WTC11 (cell line): ENCODE measurements at regions not wholly inside any gene's neighbourhood (a gene's known extent, or its start where the extent isn't known, plus 50 kb on each side); places are given as distances from the start of the nearest gene placed in this dataset.

ENCODE experiments used
- ATAC-seq: fragments of 200-7000 bp; cut with Tn5 transposase; 2 replicates; pipeline ENCODE4 v1.10.0; 2021; ENCODE audit warnings: mild to moderate bottlenecking, moderate library complexity
- CTCF ChIA-PET: fragments of 300-600 bp; sonication (Branson Sonifier 250); formaldehyde crosslinking; loops from one replicate; lab custom pipeline; 2021; ENCODE audit warnings: antibody characterized with exemption; lab: Charles Lee
- POLR2A ChIA-PET: fragments of 350-600 bp; sonication (Branson Sonifier 250); formaldehyde crosslinking; loops from one replicate; lab custom pipeline; 2021; ENCODE audit warnings: antibody characterized with exemption; lab: Charles Lee
- DNase-seq: peaks from one replicate; pipeline ENCODE4 v3.0.0; 2021; ENCODE audit warnings: low spot score
- H3K27ac Mint-ChIP-seq: 2 replicates; pipeline ENCODE4 v1.8.0; 2021; ENCODE audit warnings: mixed read lengths
- H3K27me3 Mint-ChIP-seq: 2 replicates; pipeline ENCODE4 v1.8.0; 2021; ENCODE audit warnings: low read depth, mild to moderate bottlenecking, moderate library complexity, mixed read lengths
- H3K36me3 Mint-ChIP-seq: 2 replicates; pipeline ENCODE4 v1.8.0; 2021; ENCODE audit warnings: mixed read lengths
- H3K4me1 Mint-ChIP-seq: 2 replicates; pipeline ENCODE4 v1.8.0; 2022; ENCODE audit warnings: mixed read lengths
- H3K4me3 Mint-ChIP-seq: 2 replicates; pipeline ENCODE4 v1.8.0; 2021; ENCODE audit warnings: mild to moderate bottlenecking, moderate library complexity, mixed read lengths
- H3K9me3 Mint-ChIP-seq: 2 replicates; pipeline ENCODE4 v1.8.0; 2021; ENCODE audit warnings: mixed read lengths
- E2F1 ChIP-seq: sonication (generic); formaldehyde crosslinking; IDR thresholded peaks from 2 replicates; pipeline ENCODE4 v1.8.0; 2022; ENCODE audit warnings: mild to moderate bottlenecking, missing genetic modification reagents
- ESRRA ChIP-seq: sonication (generic); formaldehyde crosslinking; IDR thresholded peaks from 2 replicates; pipeline ENCODE4 v1.8.1; 2022; ENCODE audit warnings: mild to moderate bottlenecking, missing genetic modification reagents, borderline replicate concordance
- FOXJ3 ChIP-seq: sonication (generic); formaldehyde crosslinking; IDR thresholded peaks from 2 replicates; pipeline ENCODE4 v1.9.0; 2021; ENCODE audit warnings: missing genetic modification reagents, mild to moderate bottlenecking, borderline replicate concordance
- GABPB1 ChIP-seq: sonication (generic); formaldehyde crosslinking; IDR thresholded peaks from 2 replicates; pipeline ENCODE4 v1.8.1; 2023; ENCODE audit warnings: mild to moderate bottlenecking, missing genetic modification reagents
- JUN ChIP-seq: sonication (generic); formaldehyde crosslinking; IDR thresholded peaks from 2 replicates; pipeline ENCODE4 v1.8.0; 2023; ENCODE audit warnings: mild to moderate bottlenecking, missing genetic modification reagents
- KAT7 ChIP-seq: sonication (generic); formaldehyde crosslinking; IDR thresholded peaks from 2 replicates; pipeline ENCODE4 v1.8.1; 2023; ENCODE audit warnings: missing genetic modification reagents, mild to moderate bottlenecking, borderline replicate concordance
- NR2C2 ChIP-seq: sonication (generic); formaldehyde crosslinking; IDR thresholded peaks from 2 replicates; pipeline ENCODE4 v1.8.0; 2022; ENCODE audit warnings: mild to moderate bottlenecking, missing genetic modification reagents
- NR3C1 ChIP-seq: sonication (generic); formaldehyde crosslinking; conservative IDR thresholded peaks from 2 replicates; pipeline ENCODE4 v1.8.1; 2023; ENCODE audit warnings: low read depth, mild to moderate bottlenecking, missing genetic modification reagents
- TF ChIP-seq, protein P1 (sequence below): sonication (generic); formaldehyde crosslinking; IDR thresholded peaks from 2 replicates; pipeline ENCODE4 v1.8.0; 2022; ENCODE audit warnings: mild to moderate bottlenecking, missing genetic modification reagents
- TF ChIP-seq, protein P2 (sequence below): fragments of 250-450 bp; sonication (Bioruptor Pico); conservative IDR thresholded peaks from 2 replicates; pipeline ENCODE4 v1.9.0; 2021; ENCODE audit warnings: mild to moderate bottlenecking
- TF ChIP-seq, protein P3 (sequence below): sonication (generic); formaldehyde crosslinking; IDR thresholded peaks from 2 replicates; pipeline ENCODE4 v1.8.0; 2022; ENCODE audit warnings: mild to moderate bottlenecking, missing genetic modification reagents
- TF ChIP-seq, protein P4 (sequence below): sonication (generic); formaldehyde crosslinking; IDR thresholded peaks from 2 replicates; pipeline ENCODE4 v1.8.0; 2022; ENCODE audit warnings: mild to moderate bottlenecking, missing genetic modification reagents
- TF ChIP-seq, protein P5 (sequence below): sonication (generic); formaldehyde crosslinking; IDR thresholded peaks from 2 replicates; pipeline ENCODE4 v1.8.0; 2023; ENCODE audit warnings: mild to moderate bottlenecking, missing genetic modification reagents
- TF ChIP-seq, protein P6 (sequence below): sonication (generic); formaldehyde crosslinking; IDR thresholded peaks from 2 replicates; pipeline ENCODE4 v1.8.1; 2022; ENCODE audit warnings: mild to moderate bottlenecking, moderate library complexity, missing genetic modification reagents
- TF ChIP-seq, protein P7 (sequence below): sonication (generic); formaldehyde crosslinking; conservative IDR thresholded peaks from 2 replicates; pipeline ENCODE4 v1.8.1; 2022; ENCODE audit warnings: mild to moderate bottlenecking, missing genetic modification reagents
- TF ChIP-seq, protein P8 (sequence below): sonication (generic); formaldehyde crosslinking; IDR thresholded peaks from 2 replicates; pipeline ENCODE4 v1.8.1; 2023; ENCODE audit warnings: mild to moderate bottlenecking, missing genetic modification reagents, moderate library complexity

- no peaks in the 10 kb centered on the region for H3K9me3 Mint-ChIP-seq
- no peak for DNase-seq
- TF ChIP-seq JUN (CRISPR knock-in tag) (no peak), E2F1 (no peak), KAT7 (no peak), NR3C1 (CRISPR knock-in tag) (no peak), NR2C2 (CRISPR knock-in tag) (no peak), GABPB1 (CRISPR knock-in tag) (no peak), FOXJ3 (no peak), ESRRA (no peak)
- TF ChIP-seq, protein P1, sequence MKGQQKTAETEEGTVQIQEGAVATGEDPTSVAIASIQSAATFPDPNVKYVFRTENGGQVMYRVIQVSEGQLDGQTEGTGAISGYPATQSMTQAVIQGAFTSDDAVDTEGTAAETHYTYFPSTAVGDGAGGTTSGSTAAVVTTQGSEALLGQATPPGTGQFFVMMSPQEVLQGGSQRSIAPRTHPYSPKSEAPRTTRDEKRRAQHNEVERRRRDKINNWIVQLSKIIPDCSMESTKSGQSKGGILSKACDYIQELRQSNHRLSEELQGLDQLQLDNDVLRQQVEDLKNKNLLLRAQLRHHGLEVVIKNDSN (CRISPR knock-in tag), result no peak
- TF ChIP-seq, protein P2, sequence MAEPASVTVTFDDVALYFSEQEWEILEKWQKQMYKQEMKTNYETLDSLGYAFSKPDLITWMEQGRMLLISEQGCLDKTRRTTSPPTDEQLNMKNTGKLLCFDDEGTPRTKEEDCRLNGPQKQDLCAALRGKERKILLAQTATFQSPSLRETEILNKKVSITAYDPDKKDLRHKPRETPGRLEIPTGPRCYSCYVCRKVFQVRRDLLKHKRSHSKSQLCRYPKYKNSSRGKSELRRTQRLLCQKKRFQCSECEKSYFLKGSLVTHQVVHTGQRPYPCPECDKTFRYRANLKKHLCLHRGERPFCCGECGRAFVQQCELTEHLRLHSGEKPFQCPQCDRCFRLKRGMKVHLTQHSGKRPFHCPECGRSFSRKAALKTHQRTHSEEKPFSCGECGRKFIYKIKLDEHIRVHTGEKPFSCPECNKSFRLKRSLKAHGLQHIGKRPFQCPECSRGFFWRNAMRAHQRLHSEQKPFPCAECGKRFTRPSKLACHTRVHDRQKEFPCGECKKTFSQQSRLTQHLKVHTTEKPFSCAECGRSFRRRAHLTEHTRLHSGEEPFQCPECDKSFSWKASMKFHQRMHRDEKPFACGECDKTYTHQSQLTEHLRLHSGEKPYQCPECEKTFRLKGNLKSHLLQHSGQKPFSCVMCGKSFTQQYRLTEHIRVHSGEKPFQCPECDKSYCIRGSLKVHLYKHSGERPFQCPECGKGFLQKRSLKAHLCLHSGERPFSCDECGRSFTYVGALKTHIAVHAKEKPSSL (CRISPR knock-in tag), result no peak
- TF ChIP-seq, protein P3, sequence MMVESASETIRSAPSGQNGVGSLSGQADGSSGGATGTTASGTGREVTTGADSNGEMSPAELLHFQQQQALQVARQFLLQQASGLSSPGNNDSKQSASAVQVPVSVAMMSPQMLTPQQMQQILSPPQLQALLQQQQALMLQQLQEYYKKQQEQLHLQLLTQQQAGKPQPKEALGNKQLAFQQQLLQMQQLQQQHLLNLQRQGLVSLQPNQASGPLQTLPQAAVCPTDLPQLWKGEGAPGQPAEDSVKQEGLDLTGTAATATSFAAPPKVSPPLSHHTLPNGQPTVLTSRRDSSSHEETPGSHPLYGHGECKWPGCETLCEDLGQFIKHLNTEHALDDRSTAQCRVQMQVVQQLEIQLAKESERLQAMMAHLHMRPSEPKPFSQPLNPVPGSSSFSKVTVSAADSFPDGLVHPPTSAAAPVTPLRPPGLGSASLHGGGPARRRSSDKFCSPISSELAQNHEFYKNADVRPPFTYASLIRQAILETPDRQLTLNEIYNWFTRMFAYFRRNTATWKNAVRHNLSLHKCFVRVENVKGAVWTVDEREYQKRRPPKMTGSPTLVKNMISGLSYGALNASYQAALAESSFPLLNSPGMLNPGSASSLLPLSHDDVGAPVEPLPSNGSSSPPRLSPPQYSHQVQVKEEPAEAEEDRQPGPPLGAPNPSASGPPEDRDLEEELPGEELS (CRISPR knock-in tag), result no peak
- TF ChIP-seq, protein P4, sequence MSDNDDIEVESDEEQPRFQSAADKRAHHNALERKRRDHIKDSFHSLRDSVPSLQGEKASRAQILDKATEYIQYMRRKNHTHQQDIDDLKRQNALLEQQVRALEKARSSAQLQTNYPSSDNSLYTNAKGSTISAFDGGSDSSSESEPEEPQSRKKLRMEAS (CRISPR knock-in tag), result no peak
- TF ChIP-seq, protein P5, sequence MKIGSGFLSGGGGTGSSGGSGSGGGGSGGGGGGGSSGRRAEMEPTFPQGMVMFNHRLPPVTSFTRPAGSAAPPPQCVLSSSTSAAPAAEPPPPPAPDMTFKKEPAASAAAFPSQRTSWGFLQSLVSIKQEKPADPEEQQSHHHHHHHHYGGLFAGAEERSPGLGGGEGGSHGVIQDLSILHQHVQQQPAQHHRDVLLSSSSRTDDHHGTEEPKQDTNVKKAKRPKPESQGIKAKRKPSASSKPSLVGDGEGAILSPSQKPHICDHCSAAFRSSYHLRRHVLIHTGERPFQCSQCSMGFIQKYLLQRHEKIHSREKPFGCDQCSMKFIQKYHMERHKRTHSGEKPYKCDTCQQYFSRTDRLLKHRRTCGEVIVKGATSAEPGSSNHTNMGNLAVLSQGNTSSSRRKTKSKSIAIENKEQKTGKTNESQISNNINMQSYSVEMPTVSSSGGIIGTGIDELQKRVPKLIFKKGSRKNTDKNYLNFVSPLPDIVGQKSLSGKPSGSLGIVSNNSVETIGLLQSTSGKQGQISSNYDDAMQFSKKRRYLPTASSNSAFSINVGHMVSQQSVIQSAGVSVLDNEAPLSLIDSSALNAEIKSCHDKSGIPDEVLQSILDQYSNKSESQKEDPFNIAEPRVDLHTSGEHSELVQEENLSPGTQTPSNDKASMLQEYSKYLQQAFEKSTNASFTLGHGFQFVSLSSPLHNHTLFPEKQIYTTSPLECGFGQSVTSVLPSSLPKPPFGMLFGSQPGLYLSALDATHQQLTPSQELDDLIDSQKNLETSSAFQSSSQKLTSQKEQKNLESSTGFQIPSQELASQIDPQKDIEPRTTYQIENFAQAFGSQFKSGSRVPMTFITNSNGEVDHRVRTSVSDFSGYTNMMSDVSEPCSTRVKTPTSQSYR (CRISPR knock-in tag), result no peak
- TF ChIP-seq, protein P6, sequence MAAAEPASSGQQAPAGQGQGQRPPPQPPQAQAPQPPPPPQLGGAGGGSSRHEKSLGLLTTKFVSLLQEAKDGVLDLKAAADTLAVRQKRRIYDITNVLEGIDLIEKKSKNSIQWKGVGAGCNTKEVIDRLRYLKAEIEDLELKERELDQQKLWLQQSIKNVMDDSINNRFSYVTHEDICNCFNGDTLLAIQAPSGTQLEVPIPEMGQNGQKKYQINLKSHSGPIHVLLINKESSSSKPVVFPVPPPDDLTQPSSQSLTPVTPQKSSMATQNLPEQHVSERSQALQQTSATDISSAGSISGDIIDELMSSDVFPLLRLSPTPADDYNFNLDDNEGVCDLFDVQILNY, result no peak
- TF ChIP-seq, protein P7, sequence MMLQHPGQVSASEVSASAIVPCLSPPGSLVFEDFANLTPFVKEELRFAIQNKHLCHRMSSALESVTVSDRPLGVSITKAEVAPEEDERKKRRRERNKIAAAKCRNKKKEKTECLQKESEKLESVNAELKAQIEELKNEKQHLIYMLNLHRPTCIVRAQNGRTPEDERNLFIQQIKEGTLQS (CRISPR knock-in tag), result no peak
- TF ChIP-seq, protein P8, sequence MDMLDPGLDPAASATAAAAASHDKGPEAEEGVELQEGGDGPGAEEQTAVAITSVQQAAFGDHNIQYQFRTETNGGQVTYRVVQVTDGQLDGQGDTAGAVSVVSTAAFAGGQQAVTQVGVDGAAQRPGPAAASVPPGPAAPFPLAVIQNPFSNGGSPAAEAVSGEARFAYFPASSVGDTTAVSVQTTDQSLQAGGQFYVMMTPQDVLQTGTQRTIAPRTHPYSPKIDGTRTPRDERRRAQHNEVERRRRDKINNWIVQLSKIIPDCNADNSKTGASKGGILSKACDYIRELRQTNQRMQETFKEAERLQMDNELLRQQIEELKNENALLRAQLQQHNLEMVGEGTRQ, result no peak
- TF ChIP-seq, all 79 proteins: peak for 0
- Mint-ChIP-seq H3K4me3 (no peak overlapping the region), H3K27me3 (no peaks in the 10 kb centered on the region), H3K27ac (no peak overlapping the region; the same call in 1 of the 2 replicates), H3K4me1 (no peaks in the 10 kb centered on the region), H3K36me3 (no peaks in the 10 kb centered on the region)
- ChIA-PET CTCF (interaction anchor here (0.6 to 2.0 kb wide), 3 partner anchors 13 to 201 kb away, joined by 4 to 6 read pairs (median 4); no protein-coding TSS in a partner anchor), POLR2A (no interaction called here)
- peak; percentile 38; the same call in 1 of the 2 replicates for ATAC-seq
Measured at GRCh38 chr1:182281541-182281940, 110.0 kb downstream of the GLUL start.
